GM12864 (cell line): ENCODE measurements at regions not wholly inside any gene's neighbourhood (a gene's known extent, or its start where the extent isn't known, plus 50 kb on each side); places are given as distances from the start of the nearest gene placed in this dataset.

Experiments used
- DNase-seq: peaks from one replicate; pipeline ENCODE4 v3.0.0-alpha.2; 2011; ENCODE audit warnings: low read depth
- H3K4me3 ChIP-seq: 2 replicates; pipeline ENCODE4 v1.5.1; 2011; ENCODE audit warnings: mild to moderate bottlenecking, low read depth, low read length, control low read depth
- TF ChIP-seq, protein P1 (sequence below): IDR thresholded peaks from 2 replicates; pipeline ENCODE4 v1.5.1; 2011; ENCODE audit warnings: low read depth, mild to moderate bottlenecking, moderate library complexity, low read length, control low read depth, inconsistent platforms; ENCODE audit errors: missing control alignments

DNA sequence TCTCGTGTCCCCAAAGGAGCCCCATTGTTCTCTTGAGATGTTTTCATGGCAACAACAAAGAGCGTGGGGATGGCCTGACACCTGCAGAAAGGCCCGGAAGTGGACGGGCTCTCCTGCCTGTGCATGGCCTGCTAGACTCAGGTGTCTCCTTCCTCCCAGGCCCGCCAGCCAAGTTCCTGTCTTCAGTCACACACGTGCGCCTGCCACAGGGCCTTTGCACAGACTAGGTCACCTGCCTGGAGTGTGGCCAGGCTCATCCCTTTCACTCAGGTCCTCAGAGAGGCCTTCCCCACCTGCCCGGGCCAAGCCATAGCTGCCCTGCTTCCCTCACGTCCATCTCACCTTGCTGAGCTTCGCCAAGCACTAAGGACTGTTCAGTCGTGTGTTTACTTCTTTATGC is 300.9 kb downstream of the FOXL1 start:
- TF ChIP-seq, protein P1, sequence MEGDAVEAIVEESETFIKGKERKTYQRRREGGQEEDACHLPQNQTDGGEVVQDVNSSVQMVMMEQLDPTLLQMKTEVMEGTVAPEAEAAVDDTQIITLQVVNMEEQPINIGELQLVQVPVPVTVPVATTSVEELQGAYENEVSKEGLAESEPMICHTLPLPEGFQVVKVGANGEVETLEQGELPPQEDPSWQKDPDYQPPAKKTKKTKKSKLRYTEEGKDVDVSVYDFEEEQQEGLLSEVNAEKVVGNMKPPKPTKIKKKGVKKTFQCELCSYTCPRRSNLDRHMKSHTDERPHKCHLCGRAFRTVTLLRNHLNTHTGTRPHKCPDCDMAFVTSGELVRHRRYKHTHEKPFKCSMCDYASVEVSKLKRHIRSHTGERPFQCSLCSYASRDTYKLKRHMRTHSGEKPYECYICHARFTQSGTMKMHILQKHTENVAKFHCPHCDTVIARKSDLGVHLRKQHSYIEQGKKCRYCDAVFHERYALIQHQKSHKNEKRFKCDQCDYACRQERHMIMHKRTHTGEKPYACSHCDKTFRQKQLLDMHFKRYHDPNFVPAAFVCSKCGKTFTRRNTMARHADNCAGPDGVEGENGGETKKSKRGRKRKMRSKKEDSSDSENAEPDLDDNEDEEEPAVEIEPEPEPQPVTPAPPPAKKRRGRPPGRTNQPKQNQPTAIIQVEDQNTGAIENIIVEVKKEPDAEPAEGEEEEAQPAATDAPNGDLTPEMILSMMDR, result no peak
- no peak for DNase-seq
- no peak overlapping the region for H3K4me3 ChIP-seq

DNA sequence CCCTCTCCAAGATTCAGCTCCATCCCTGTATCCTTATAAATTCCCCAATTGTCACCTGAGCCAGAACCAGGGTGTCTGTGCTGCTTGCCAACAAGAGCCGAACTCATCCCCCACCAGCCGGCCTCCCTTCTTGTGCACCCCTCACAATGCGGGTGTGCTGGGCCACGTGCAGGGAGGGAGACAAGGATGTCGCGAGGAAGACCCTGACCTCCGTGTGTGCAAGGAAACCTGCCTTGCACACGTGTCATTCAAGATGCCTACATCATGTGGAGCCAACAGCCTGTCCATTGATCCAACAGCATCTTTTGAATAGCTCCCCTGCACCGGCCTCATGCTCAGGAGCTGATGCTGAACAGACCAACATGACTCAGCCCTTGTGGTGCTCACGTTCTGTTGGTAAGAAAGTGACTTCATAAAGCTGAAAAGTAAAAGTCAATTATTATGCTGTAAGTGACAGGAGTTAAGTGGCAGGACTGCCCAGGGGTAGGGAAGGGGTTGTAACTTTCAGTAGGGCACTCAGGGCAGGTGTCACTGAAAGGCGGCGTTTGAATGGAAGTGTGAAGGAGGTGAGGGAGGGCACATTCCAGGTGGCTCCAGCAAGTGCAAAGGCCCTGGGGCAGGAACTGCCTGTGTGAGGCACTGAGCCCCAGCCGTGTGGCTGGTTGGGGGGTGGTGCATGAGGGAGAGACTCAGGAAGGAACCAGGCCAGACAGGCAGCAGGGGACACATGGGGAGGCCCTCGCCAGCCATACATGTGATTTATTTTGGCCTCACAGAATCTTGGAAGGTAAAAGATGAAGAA is 302.2 kb downstream of the FOXL1 start:
- no peak overlapping the region for H3K4me3 ChIP-seq
- TF ChIP-seq, protein P1, result no peak
- DNase-seq, result no peak

DNA sequence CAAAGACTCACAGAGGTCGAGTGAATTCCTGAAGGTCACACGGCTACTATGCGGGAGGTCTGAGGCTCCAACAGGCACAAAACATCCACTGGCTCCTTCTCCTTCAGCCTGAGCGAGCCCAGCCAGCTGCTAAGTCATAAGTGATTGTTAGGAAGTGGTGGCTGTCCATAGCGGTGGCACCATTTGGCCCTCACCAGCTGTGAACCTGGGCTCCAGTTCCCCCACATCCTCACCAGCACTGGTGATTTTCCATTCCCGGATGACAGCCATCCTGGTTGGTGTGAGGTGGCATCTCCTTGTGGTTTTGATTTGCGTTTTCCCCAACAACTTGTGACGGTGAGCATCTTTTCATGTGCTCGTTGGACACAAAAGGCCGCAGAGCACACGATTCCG is 302.8 kb downstream of the FOXL1 start:
- DNase-seq, result no peak
- TF ChIP-seq, protein P1, result no peak

DNA sequence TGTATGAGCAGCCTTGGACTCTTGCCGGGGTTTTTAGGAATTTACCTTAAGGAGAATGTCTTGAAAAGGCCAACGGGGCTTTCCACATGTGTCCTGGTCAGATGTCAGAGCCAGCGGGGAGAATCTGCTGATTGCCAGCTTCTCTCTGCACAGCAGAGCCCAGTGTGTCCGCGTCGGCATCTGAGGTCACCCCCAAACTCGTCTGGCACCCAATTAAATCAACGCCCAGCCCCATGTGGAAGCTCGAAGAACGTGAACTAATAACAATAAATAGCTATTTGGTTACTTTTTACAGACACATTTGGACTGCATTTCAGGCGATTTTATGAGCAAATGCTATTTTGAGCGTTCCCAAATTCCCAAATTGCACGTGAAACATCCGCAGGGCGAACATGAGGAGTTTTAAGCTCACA is 303.5 kb downstream of the FOXL1 start:
- DNase-seq, result no peak
- H3K4me3 ChIP-seq, result no peak overlapping the region
- TF ChIP-seq, protein P1, result no peak

More for the DNA sequence above, 302.8 kb downstream of the FOXL1 start:
- no peak overlapping the region for H3K4me3 ChIP-seq

DNA sequence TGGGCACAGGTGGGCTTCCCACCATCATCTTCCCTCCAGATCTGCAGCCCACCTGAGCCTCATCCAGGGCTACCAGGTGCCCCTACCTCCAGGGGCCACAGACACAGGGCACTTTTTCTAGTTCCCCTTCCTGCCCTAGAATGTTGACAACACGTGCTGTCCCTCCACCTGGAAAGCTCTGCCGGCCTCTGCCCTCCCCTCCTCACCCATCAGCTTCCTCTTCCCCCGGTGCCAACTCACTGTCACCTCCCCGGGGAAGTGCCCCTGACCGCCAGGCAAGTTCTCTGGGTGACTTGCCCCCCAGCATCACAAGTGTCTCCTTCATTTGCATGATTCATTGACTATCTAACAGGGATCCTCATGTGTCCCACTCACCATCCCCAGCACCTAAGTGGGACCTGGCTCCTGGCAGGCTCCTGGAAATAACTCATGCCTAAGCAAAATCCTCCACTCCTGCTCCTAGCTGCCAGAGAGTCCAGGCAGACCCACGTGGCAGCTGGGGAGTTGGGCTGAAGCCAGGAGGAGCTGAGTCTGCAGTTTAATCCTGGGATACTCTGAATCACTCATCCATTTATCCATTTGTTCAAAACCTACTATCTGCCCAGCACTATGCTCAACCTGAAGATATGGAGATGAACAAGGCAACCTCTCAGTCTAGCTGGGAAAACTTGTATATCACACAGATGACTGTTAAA is 304.4 kb downstream of the FOXL1 start:
- TF ChIP-seq, protein P1, result no peak
- H3K4me3 ChIP-seq, result no peak overlapping the region

DNA sequence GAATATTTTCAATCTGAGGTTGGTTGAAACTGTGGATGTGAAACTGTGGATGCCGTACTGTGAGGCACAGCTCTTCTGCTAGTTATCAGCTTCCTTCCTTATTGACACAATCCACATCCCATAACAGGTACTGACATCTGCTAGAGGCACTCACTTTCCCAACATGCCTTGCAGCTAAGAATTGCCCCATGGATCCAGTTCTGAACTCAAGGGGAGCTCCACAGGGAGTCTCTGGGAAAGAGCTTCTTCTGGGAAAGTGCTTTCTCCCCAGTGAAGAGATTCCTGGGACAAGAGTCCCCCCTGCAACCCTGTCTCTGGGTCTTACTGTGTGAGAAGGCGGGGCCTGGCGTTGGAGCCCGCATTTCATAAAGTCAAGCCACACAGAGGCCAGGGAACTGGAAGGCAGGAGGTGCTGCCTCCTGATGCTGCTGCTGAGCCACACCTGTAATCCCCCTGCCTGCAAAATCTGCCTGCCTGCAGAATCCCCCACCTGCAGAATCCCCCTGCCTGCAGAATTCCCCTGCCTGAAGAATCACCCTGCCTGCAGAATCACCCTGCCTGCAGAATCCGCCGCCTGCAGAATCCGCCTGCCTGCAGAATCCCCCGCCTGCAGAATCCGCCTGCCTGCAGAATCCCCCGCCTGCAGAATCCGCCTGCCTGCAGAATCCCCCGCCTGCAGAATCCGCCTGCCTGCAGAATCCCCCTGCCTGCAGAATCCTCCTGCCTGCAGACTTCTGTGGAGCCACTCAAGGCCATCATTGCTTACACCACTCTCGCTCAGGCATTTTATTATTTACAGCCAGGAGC is 305.4 kb downstream of the FOXL1 start:
- no peak for DNase-seq
- H3K4me3 ChIP-seq, result no peak overlapping the region
- TF ChIP-seq, protein P1, result no peak

More for the DNA sequence above, 304.4 kb downstream of the FOXL1 start:
- no peak for DNase-seq
